ENCODE measurements at regions not wholly inside any gene's neighbourhood (a gene's known extent, or its start where the extent isn't known, plus 50 kb on each side); places are given as distances from the start of the nearest gene placed in this dataset.

- H3K27ac ChIP-seq: no peak overlapping the region
- TF ChIP-seq ZFX (IDR thresholded peaks at IDR 0.05) (no peak), CTCF (conservative IDR thresholded peaks at IDR 0.05) (no peak)
Observed at GRCh38 chr5:9786380-9787360, 156.5 kb upstream of the TAS2R1 start.

- TF ChIP-seq CTCF (conservative IDR thresholded peaks at IDR 0.05): no peak
- no peak for TF ChIP-seq ZFX (IDR thresholded peaks at IDR 0.05)
- no peak overlapping the region for H3K27ac ChIP-seq
Observed at GRCh38 chr5:9785751-9786150, 155.6 kb upstream of the TAS2R1 start.

GRCh38 chr5:9784231-9784630 lies 154.1 kb upstream of the TAS2R1 start:
- no peak for TF ChIP-seq CTCF (conservative IDR thresholded peaks at IDR 0.05)
- TF ChIP-seq ZFX (IDR thresholded peaks at IDR 0.05): no peak

GRCh38 chr5:9782826-9783560 lies 152.8 kb upstream of the TAS2R1 start:
- H3K27ac ChIP-seq: no peak overlapping the region
- TF ChIP-seq ZFX (IDR thresholded peaks at IDR 0.05) (no peak), CTCF (conservative IDR thresholded peaks at IDR 0.05) (no peak)

More at GRCh38 chr5:9784231-9784630, 154.1 kb upstream of the TAS2R1 start:
- H3K27ac ChIP-seq: no peak overlapping the region

GRCh38 chr5:9781890-9782289 lies 151.7 kb upstream of the TAS2R1 start:
- TF ChIP-seq ZFX (IDR thresholded peaks at IDR 0.05): no peak
- TF ChIP-seq CTCF (conservative IDR thresholded peaks at IDR 0.05): no peak
- no peak overlapping the region for H3K27ac ChIP-seq

- no peak overlapping the region for H3K27ac ChIP-seq
- TF ChIP-seq CTCF (conservative IDR thresholded peaks at IDR 0.05): no peak
Observed at GRCh38 chr5:9781275-9781674, 151.1 kb upstream of the TAS2R1 start.

- no peak for TF ChIP-seq CTCF (conservative IDR thresholded peaks at IDR 0.05)
- no peak for TF ChIP-seq ZFX (IDR thresholded peaks at IDR 0.05)
- H3K27ac ChIP-seq: no peak overlapping the region
Observed at GRCh38 chr5:9780501-9780900, 150.3 kb upstream of the TAS2R1 start.
